HCT116 (cell line): ENCODE measurements at regions not wholly inside any gene's neighbourhood (a gene's known extent, or its start where the extent isn't known, plus 50 kb on each side); places are given as distances from the start of the nearest gene placed in this dataset.
"Not testable (repeated sequence)": the region's sequence is repeated elsewhere in the genome, so short reads cannot be mapped to it uniquely, and the experiment has no call there.

Experiments
- ATAC-seq: fragments of 200-7000 bp; cut with Tn5 transposase; 2 replicates; pipeline ENCODE4 v1.9.1; 2020; ENCODE audit warnings: mild to moderate bottlenecking, moderate library complexity
- BruUV-seq: library from RNA; stranded (reverse); fragments of 400-500 nt; replicated peaks from 2 replicates; lab custom pipeline; 2021; lab: Mats Ljungman, UMichigan
- CTCF ChIA-PET: fragments of 300-600 bp; sonication (Branson Sonifier 250); formaldehyde crosslinking; loops from one replicate; lab custom pipeline; 2021; ENCODE audit warnings: antibody characterized with exemption; lab: Charles Lee
- POLR2A ChIA-PET: fragments of 300-600, 350-600 bp; sonication (Branson Sonifier 250); formaldehyde crosslinking; loops from one replicate; lab custom pipeline; 2021; ENCODE audit warnings: antibody characterized with exemption; lab: Charles Lee
- RAD21 ChIA-PET, 2 experiments: fragments of 300-600 bp; sonication (Branson Sonifier 250); formaldehyde crosslinking; loops; one replicate each; lab custom pipeline; 2023; ENCODE audit warnings: low total read pairs in 2 of 2; ENCODE audit not compliant: uncharacterized antibody in 2 of 2, unreplicated experiment in 2 of 2, low non-redundant PET in 1 of 2; lab: Charles Lee
- DNase-seq: peaks from one replicate; pipeline ENCODE4 v3.0.0-alpha.2; 2010; ENCODE audit warnings: low read depth, low spot score
- H2AFZ ChIP-seq: fragments of 200-600 bp; shearing (Covaris generic), sonication (generic); 2 replicates; pipeline ENCODE4 v1.6.1; 2017; ENCODE audit warnings: low read depth, mixed run types, mixed read lengths, antibody characterized with exemption, low read length; ENCODE audit not compliant: poor library complexity, severe bottlenecking
- H3K27ac ChIP-seq: 2 replicates; pipeline ENCODE4 v1.5.1; 2012; ENCODE audit warnings: low read depth, low read length
- H3K27me3 ChIP-seq: fragments of 200-600 bp; sonication (generic); 2 replicates; pipeline ENCODE4 v1.6.1; 2016; ENCODE audit warnings: mixed run types, low read length, mixed read lengths; ENCODE audit not compliant: insufficient read depth
- H3K36me3 ChIP-seq, 2 experiments: fragments of 200-500 bp in 1 of 2; fragments of 200-600 bp in 1 of 2; sonication (Bioruptor generic) in 1 of 2; sonication (generic) in 1 of 2; 2 replicates each; pipeline versions ENCODE4 v1.5.1 to v1.6.1; 2014 to 2016; ENCODE audit warnings: low read length in 2 of 2, inconsistent platforms in 1 of 2, mixed read lengths in 1 of 2, mixed run types in 1 of 2; ENCODE audit not compliant: insufficient read depth in 2 of 2, control insufficient read depth in 1 of 2
- H3K4me1 ChIP-seq, 2 experiments: fragments of 200-600 bp in 1 of 2; sonication (generic) in 1 of 2; 2 replicates each; pipeline versions ENCODE4 v1.5.1 to v1.6.1; 2012 to 2017; ENCODE audit warnings: low read length in 2 of 2, inconsistent platforms in 1 of 2, mild to moderate bottlenecking in 1 of 2, mixed read lengths in 1 of 2, mixed run types in 1 of 2, moderate library complexity in 1 of 2; ENCODE audit not compliant: insufficient read depth in 2 of 2, control insufficient read depth in 1 of 2
- H3K4me2 ChIP-seq: fragments of 200-600 bp; sonication (generic); 2 replicates; pipeline ENCODE4 v1.6.1; 2017; ENCODE audit warnings: mixed run types, low read length, mixed read lengths
- H3K4me3 ChIP-seq, 2 experiments: fragments of 200-600 bp in 1 of 2; sonication (generic) in 1 of 2; replicated peaks in 1 of 2; 2 replicates each; pipeline ENCODE4 v1.5.1; 2011 to 2016; ENCODE audit warnings: low read length in 2 of 2, control low read depth in 1 of 2, low read depth in 1 of 2, mild to moderate bottlenecking in 1 of 2, mixed read lengths in 1 of 2, mixed run types in 1 of 2
- H3K79me2 ChIP-seq: fragments of 200-600 bp; sonication (generic); 2 replicates; pipeline ENCODE4 v1.6.1; 2017; ENCODE audit warnings: mild to moderate bottlenecking, mixed run types, low read length, moderate library complexity, mixed read lengths; ENCODE audit not compliant: insufficient read depth
- H3K9ac ChIP-seq: fragments of 200-600 bp; sonication (generic); 2 replicates; pipeline ENCODE4 v1.6.1; 2016; ENCODE audit warnings: low read length, mixed read lengths
- H3K9me2 ChIP-seq: fragments of 200-600 bp; sonication (generic), shearing (Covaris generic); 2 replicates; pipeline ENCODE4 v1.6.1; 2017; ENCODE audit warnings: mixed run types, mild to moderate bottlenecking, moderate library complexity; ENCODE audit not compliant: insufficient read depth
- H3K9me3 ChIP-seq, 2 experiments: fragments of 200-500 bp in 1 of 2; fragments of 200-600 bp in 1 of 2; sonication (Bioruptor generic) in 1 of 2; sonication (generic) in 1 of 2; 2 replicates each; pipeline ENCODE4 v1.6.1; 2014 to 2017; ENCODE audit warnings: low read length in 2 of 2, mixed read lengths in 2 of 2, inconsistent platforms in 1 of 2, low read depth in 1 of 2, mild to moderate bottlenecking in 1 of 2, mixed run types in 1 of 2, moderate library complexity in 1 of 2; ENCODE audit not compliant: control insufficient read depth in 1 of 2, insufficient read depth in 1 of 2
- H4K20me1 ChIP-seq: fragments of 200-600 bp; sonication (generic), shearing (Covaris generic); 2 replicates; pipeline ENCODE4 v1.6.1; 2017; ENCODE audit warnings: mixed run types, mild to moderate bottlenecking, moderate library complexity; ENCODE audit not compliant: insufficient read depth
- MAX ChIP-seq: IDR thresholded peaks from 2 replicates; pipeline ENCODE4 v1.6.1; 2012
- intact Hi-C: fragments of 100-400 bp; cut with micrococcal nuclease; formaldehyde crosslinking; loops from 2 replicates; pipeline ENCODE4 v1.10.0; 2022
- TF ChIP-seq, protein P1 (sequence below): IDR thresholded peaks from 2 replicates; pipeline ENCODE4 v1.6.1; 2012

DNA sequence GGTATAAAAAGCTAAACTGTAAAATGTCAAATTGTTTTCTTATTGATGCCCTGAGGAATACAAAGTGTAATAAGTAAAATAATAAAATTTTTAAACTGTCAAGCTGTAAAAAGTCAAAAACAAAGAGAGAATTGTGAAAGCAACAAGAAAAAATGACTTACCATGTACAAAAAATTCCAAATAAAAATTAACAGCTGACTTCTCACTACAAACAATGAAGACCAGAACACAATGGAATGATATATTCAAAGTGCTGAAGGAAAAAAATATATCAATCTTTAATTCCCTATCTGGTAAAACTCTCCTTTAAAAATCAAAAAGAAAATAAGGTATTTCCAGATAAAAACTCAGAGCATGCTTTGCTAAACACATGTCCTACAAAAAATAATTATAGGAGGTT, 883.5 kb downstream of the IGSF11 start:
- Histone ChIP-seq H3K4me1 (no peaks in the 10 kb centered on the region), H4K20me1 (no peaks in the 10 kb centered on the region), H3K79me2 (no peaks in the 10 kb centered on the region), H3K9me3 (peaks cover 9 to 18% of the 10 kb centered on the region in 2 experiments; a peak in 2 of 4 replicates), H3K4me3 (no peak overlapping the region), H3K36me3 (no peaks in the 10 kb centered on the region), H2AFZ (no peak overlapping the region), H3K27ac (no peak overlapping the region), H3K4me2 (no peak overlapping the region), H3K27me3 (no peaks in the 10 kb centered on the region), H3K9ac (no peak overlapping the region), H3K9me2 (no peaks in the 10 kb centered on the region; the same call in 1 of the 2 replicates)
- ATAC-seq (no peak), DNase-seq (no peak)
- RAD21 ChIA-PET: no interaction called here
- TF ChIP-seq, protein P1, sequence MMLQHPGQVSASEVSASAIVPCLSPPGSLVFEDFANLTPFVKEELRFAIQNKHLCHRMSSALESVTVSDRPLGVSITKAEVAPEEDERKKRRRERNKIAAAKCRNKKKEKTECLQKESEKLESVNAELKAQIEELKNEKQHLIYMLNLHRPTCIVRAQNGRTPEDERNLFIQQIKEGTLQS: no peak
- no peak for TF ChIP-seq MAX
- POLR2A ChIA-PET: no interaction called here
- no TSS peak for BruUV-seq
- intact Hi-C loops: no loop called here
- CTCF ChIA-PET: no interaction called here

DNA sequence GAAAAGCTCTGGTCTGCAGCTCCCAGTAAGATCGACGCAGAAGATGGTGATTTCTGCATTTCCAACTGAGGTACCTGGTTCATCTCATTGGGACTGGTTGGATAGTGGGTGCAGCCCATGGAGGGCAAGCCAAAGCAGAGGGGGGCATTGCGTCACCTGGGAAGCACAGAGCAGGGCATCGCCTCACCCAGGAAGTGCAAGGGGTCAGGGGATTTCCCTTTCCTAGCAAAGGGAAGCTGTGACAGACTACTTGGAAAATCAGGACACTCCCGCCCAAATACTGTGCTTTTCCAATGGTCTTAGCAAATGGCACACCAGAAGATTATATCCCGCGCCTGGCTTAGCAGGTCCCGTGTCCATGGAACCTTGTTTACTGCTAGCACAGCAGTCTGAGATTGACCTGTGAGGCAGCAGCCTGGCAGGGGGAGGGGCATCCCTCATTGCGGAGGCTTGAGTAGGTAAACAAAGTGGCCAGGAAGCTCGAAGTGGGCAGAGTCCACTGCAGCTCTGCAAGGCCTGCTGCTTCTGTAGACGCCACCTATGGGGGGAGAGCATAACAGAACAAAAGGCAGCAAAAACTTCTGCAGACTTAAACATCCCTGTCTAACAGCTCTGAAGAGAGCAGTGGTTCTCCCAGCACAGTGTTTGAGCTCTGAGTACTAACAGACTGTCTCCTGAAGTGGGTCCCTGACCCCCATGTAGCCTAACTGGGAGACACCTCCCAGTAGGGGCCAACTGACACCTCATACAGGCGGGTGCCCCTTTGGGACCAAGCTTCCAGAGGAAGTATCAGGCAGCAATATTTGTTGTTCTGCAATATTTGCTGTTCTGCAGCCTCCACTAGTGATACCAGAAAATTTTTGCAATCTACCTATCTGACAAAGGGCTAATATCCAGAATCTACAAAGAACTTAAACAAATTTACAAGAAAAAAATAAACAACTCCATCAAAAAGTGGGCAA, 871.7 kb downstream of the IGSF11 start:
- H3K4me1 ChIP-seq, H3K36me3 ChIP-seq, H3K9me3 ChIP-seq, H2AFZ ChIP-seq, H4K20me1 ChIP-seq, DNase-seq, ATAC-seq, H3K27ac ChIP-seq, H3K27me3 ChIP-seq, RAD21 ChIA-PET, H3K4me2 ChIP-seq, H3K4me3 ChIP-seq, POLR2A ChIA-PET, intact Hi-C loops, CTCF ChIA-PET, H3K9ac ChIP-seq, H3K9me2 ChIP-seq, BruUV-seq, H3K79me2 ChIP-seq: not testable (repeated sequence)
